Lower leg skin (tissue), 3 donors: ENCODE measurements at regions not wholly inside any gene's neighbourhood (a gene's known extent, or its start where the extent isn't known, plus 50 kb on each side); places are given as distances from the start of the nearest gene placed in this dataset.

Experiments used
- POLR2A ChIP-seq, 2 donors: fragments of 450-650 bp; IDR thresholded peaks; one replicate each; pipeline ENCODE4 v1.6.1; 2016 to 2017; ENCODE audit warnings: antibody characterized with exemption in 2 of 2, mild to moderate bottlenecking in 1 of 2, moderate library complexity in 1 of 2
- TF ChIP-seq, protein P1 (sequence below), 3 donors: fragments of 450-650 bp; IDR thresholded peaks; one replicate each; pipeline ENCODE4 v1.5.1; 2016; ENCODE audit warnings: antibody characterized with exemption in 3 of 3, mild to moderate bottlenecking in 3 of 3, moderate library complexity in 2 of 3

DNA sequence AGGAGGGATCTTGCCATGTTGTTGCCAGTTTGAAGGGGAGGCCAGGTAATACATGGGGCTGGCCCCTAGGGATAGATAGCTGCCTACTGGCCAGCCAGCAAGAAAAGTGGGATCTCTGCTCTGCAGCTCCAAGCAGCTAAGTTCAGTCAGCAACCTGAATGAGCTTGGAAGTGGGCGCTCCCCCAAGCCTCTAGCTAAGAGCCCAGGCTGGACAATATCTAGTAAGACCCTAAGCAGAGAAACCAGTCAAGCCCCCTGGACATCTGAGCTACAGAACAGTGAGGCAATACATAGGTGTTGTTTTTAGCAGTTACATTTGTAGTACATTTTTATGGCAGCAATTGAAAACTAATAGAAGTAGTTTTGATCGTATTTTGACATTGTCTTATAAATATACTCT is 409.8 kb upstream of the SMIM21 start:
- TF ChIP-seq, protein P1, sequence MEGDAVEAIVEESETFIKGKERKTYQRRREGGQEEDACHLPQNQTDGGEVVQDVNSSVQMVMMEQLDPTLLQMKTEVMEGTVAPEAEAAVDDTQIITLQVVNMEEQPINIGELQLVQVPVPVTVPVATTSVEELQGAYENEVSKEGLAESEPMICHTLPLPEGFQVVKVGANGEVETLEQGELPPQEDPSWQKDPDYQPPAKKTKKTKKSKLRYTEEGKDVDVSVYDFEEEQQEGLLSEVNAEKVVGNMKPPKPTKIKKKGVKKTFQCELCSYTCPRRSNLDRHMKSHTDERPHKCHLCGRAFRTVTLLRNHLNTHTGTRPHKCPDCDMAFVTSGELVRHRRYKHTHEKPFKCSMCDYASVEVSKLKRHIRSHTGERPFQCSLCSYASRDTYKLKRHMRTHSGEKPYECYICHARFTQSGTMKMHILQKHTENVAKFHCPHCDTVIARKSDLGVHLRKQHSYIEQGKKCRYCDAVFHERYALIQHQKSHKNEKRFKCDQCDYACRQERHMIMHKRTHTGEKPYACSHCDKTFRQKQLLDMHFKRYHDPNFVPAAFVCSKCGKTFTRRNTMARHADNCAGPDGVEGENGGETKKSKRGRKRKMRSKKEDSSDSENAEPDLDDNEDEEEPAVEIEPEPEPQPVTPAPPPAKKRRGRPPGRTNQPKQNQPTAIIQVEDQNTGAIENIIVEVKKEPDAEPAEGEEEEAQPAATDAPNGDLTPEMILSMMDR (IDR thresholded peaks at IDR 0.05) = no peak
- no peak for TF ChIP-seq POLR2A (IDR thresholded peaks at IDR 0.05)
